22Rv1 (cell line): ENCODE measurements at regions not wholly inside any gene's neighbourhood (a gene's known extent, or its start where the extent isn't known, plus 50 kb on each side); places are given as distances from the start of the nearest gene placed in this dataset.

Experiments used
- H3K27ac ChIP-seq: fragments of 450-650 bp; 2 replicates; pipeline ENCODE4 v1.5.1; 2017
- ZFX ChIP-seq: fragments of 450-650 bp; IDR thresholded peaks from 2 replicates; pipeline ENCODE4 v1.6.1; 2017; ENCODE audit warnings: antibody characterized with exemption, borderline replicate concordance
- TF ChIP-seq, protein P1 (sequence below): fragments of 450-650 bp; IDR thresholded peaks from 2 replicates; pipeline ENCODE4 v1.5.1; 2017; ENCODE audit warnings: mild to moderate bottlenecking

DNA sequence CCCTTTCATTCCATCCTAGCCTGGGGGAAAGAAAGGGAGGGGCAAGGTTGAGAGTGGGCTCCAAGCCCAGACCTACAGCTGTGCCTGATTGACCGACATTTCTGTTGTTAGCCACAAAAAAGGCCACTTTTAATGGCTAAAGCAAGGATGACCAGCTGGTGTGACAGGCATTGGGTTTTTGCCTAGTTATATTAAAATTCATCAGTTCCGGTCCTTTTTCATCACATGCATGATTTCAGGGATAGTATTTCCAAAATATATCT lies 192.3 kb downstream of the ZNF326 start:
- no peak overlapping the region for H3K27ac ChIP-seq
- TF ChIP-seq ZFX: no peak
- TF ChIP-seq, protein P1, sequence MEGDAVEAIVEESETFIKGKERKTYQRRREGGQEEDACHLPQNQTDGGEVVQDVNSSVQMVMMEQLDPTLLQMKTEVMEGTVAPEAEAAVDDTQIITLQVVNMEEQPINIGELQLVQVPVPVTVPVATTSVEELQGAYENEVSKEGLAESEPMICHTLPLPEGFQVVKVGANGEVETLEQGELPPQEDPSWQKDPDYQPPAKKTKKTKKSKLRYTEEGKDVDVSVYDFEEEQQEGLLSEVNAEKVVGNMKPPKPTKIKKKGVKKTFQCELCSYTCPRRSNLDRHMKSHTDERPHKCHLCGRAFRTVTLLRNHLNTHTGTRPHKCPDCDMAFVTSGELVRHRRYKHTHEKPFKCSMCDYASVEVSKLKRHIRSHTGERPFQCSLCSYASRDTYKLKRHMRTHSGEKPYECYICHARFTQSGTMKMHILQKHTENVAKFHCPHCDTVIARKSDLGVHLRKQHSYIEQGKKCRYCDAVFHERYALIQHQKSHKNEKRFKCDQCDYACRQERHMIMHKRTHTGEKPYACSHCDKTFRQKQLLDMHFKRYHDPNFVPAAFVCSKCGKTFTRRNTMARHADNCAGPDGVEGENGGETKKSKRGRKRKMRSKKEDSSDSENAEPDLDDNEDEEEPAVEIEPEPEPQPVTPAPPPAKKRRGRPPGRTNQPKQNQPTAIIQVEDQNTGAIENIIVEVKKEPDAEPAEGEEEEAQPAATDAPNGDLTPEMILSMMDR: no peak

DNA sequence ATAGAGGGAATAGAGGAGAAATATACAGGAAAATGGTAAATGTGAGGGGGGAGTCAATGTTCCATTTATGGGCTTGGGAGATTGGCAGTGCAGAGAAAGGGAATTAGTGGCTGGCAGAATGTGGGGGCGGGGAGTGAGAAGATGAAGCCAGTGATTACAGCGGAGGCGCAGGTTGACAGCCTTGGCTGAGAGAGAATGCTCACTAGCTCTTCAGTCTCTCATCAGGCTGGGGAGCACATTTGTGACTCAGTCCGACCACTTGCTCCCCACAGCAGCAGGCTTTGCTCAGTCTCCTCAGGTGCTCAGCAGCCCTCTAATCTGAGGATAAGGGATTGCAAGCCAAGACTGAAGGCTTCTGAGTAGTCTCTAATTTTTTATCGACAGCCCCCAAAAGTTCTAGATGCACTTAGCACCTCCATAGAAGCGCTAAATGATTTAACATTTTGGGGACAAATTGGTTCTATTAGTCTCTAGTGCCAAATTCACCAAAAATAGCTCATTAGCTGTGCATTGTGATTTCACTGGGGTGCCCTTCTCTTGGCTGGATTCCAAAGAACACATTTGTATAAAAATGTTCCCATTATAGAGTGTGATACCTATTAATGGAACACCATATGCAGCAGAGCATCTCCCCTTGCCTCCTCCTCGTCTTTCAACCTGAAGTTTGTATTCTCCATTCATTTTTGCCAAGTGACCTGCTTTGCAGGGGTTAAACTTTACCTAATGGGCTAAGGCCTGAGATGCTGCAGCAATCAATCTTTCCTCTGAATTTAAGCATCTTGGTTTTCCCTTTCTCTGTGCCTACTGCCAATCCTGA lies 191.8 kb downstream of the ZNF326 start:
- H3K27ac ChIP-seq: no peak overlapping the region
- TF ChIP-seq, protein P1: no peak
- no peak for TF ChIP-seq ZFX

- no peak overlapping the region for H3K27ac ChIP-seq
- no peak for TF ChIP-seq ZFX
- TF ChIP-seq, protein P1: no peak
Measured at GRCh38 chr1:90176530-90176929, 181.6 kb downstream of the ZNF326 start.

DNA sequence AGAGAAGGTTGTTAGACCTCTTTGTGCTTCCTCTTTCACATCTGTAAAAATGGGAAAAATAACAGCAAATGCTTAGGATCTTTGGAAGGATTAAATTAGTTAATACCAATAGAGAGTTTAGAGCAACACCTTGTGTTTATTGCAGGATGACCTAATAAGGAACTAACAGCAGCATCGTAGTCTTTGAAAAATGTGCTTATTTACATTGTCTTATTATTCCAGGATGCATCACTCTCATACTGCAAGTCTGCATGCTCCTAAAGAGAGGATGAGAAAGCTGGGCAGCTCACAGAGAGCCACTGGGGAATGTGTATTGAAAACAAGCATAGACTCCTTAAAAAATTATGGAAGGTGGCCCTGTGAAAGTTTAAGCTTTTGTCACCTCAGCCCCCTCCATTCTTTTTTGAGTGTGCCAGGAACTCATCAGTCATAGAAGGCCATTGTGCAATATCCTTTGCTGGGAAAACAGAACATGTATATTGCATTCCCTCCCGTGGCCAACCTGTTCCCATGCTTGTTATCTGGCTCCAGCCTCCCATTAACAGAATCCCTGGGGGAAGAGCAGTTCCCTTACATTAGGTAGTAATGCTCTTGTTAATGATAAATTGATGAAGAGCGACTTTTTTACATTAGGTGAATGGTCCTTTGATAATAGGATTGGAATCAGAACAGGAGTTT lies 180.7 kb downstream of the ZNF326 start:
- no peak for TF ChIP-seq ZFX
- TF ChIP-seq, protein P1: no peak
- H3K27ac ChIP-seq: no peak overlapping the region

DNA sequence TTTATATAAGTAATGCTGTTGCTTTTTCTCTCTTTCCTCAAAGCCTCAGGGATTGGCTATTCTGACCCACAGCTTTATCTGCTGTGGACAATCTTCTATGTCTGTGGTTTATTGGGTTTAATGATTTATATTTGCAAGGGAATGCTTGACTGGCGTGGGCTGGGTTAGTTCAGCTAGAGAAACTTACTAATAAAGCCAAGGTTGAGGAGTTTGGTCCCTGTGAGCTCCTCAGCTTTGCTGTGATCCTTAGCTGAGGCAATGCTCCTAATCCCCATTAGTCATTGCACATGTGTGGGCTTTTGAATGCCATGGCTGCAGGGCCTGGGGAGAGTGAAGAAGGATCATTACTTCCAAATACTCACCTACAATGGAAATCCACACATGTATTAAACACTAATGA lies 179.3 kb downstream of the ZNF326 start:
- TF ChIP-seq ZFX: no peak
- TF ChIP-seq, protein P1: no peak
- H3K27ac ChIP-seq: no peak overlapping the region

- H3K27ac ChIP-seq: no peak overlapping the region
- TF ChIP-seq, protein P1: no peak
- TF ChIP-seq ZFX: no peak
Measured at GRCh38 chr1:90162216-90162615, 167.3 kb downstream of the ZNF326 start.

DNA sequence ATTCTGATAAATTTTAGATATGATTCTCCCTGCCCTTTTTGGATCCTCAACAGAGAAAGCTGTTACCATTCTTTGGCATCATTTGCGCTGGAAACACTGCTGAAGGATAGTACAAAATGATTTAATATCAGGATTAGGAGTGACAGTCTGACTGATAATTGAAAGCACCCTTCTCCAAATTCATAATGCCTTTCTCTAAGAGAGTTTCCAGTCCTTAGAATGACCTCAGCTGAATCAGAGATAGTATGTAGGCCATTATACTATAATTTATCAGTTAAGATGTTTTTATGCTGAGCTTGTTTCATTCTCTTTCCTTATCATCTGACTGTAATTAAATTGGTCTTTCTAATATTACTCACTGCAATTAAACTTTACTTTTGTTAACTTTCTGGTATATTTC lies 166.7 kb downstream of the ZNF326 start:
- no peak overlapping the region for H3K27ac ChIP-seq
- TF ChIP-seq, protein P1: no peak
- no peak for TF ChIP-seq ZFX
